ENCODE measurements at regions not wholly inside any gene's neighbourhood (a gene's known extent, or its start where the extent isn't known, plus 50 kb on each side); places are given as distances from the start of the nearest gene placed in this dataset.

DNA sequence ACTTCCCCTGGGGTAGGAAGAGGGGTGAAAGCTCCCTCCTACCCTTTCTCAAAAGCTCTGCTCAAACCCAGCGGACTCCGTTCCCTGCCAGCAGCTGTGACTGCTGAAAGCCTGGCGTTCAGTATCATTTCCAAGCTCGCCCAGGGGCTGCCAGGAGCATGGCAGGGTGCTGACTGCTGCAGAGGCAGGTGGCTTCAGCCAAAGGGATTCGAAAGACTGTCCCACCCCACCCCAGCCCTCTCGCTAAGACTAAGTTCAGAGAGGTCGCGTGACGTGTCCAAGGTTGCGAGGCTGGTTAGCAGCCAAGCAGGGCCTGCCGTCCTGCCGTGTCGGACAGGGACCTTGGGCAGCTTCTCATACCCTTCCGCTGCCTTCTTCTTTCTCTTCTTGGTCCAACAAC, 72.3 kb upstream of the RAB12 start:
- no peak for DNase-seq (ENCODE audit: low read depth)
- no peak overlapping the region for H2AFZ ChIP-seq (ENCODE audit: low read depth, low read length)
- no peak for TF ChIP-seq EZH2 (IDR thresholded peaks at IDR 0.05; ENCODE audit: insufficient read depth, low read length)
- TF ChIP-seq, protein P1, sequence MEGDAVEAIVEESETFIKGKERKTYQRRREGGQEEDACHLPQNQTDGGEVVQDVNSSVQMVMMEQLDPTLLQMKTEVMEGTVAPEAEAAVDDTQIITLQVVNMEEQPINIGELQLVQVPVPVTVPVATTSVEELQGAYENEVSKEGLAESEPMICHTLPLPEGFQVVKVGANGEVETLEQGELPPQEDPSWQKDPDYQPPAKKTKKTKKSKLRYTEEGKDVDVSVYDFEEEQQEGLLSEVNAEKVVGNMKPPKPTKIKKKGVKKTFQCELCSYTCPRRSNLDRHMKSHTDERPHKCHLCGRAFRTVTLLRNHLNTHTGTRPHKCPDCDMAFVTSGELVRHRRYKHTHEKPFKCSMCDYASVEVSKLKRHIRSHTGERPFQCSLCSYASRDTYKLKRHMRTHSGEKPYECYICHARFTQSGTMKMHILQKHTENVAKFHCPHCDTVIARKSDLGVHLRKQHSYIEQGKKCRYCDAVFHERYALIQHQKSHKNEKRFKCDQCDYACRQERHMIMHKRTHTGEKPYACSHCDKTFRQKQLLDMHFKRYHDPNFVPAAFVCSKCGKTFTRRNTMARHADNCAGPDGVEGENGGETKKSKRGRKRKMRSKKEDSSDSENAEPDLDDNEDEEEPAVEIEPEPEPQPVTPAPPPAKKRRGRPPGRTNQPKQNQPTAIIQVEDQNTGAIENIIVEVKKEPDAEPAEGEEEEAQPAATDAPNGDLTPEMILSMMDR (IDR thresholded peaks at IDR 0.05; ENCODE audit: insufficient read depth, low read depth, low read length), result no peak
- H3K4me2 ChIP-seq (ENCODE audit: low read length), result no peak overlapping the region
- Mint-ChIP-seq H3K27me3 (ENCODE audit: low read depth, unreplicated experiment) (peaks cover 5% of the 10 kb centered on the region), H3K36me3 (ENCODE audit: low read depth, unreplicated experiment) (no peaks in the 10 kb centered on the region), H3K4me1 (ENCODE audit: low read depth, unreplicated experiment) (no peaks in the 10 kb centered on the region), H3K4me3 (ENCODE audit: unreplicated experiment) (no peak overlapping the region), H3K9me3 (ENCODE audit: unreplicated experiment) (peaks cover 13% of the 10 kb centered on the region), H3K27ac (ENCODE audit: unreplicated experiment) (no peak overlapping the region)
- no peak for FAIRE-seq
- peaks cover 3% of the 10 kb centered on the region for H3K27me3 ChIP-seq (ENCODE audit: insufficient read depth, low read length)
- H3K9ac ChIP-seq (ENCODE audit: low read length), result no peak overlapping the region
- no peaks in the 10 kb centered on the region for H3K9me3 ChIP-seq (ENCODE audit: insufficient read depth, low read depth, low read length)
- no peak overlapping the region for H3K4me3 ChIP-seq (ENCODE audit: insufficient read depth, low read depth, low read length)
- H3K79me2 ChIP-seq (ENCODE audit: insufficient read depth, low read length), result no peaks in the 10 kb centered on the region
- no peak overlapping the region for H3K27ac ChIP-seq (ENCODE audit: low read depth, low read length)
- no peaks in the 10 kb centered on the region for H3K4me1 ChIP-seq (ENCODE audit: insufficient read depth, low read length)
- no peaks in the 10 kb centered on the region for H3K36me3 ChIP-seq (ENCODE audit: insufficient read depth, low read length)
- no peaks in the 10 kb centered on the region for H4K20me1 ChIP-seq (ENCODE audit: insufficient read depth, low read length)

DNA sequence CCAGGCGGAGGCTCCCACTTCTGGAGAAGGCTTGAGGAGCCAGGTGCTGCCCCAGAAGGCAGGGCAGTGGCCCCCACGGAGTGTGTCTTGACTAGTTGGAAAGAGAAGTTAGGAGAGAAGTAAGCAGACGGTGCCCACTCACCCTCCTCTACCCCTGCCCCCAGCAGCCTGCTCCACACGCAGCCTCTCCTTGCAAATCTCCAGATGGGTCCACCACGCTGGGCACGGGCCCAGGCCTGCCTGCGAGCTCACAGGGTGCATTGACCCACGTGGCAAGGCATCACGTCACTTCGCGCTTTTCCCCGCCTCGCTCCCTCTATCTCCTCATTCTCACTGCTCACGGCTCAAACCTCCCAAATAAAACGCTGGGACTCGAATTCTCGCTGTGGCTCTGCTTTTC, 71.8 kb upstream of the RAB12 start:
- Mint-ChIP-seq H3K4me3 (ENCODE audit: unreplicated experiment) (no peak overlapping the region), H3K4me1 (ENCODE audit: low read depth, unreplicated experiment) (no peaks in the 10 kb centered on the region), H3K27ac (ENCODE audit: unreplicated experiment) (no peak overlapping the region), H3K9me3 (ENCODE audit: unreplicated experiment) (peaks cover 8% of the 10 kb centered on the region), H3K36me3 (ENCODE audit: low read depth, unreplicated experiment) (no peaks in the 10 kb centered on the region), H3K27me3 (ENCODE audit: low read depth, unreplicated experiment) (peaks cover 6% of the 10 kb centered on the region)
- no peak for FAIRE-seq
- Histone ChIP-seq H3K79me2 (ENCODE audit: insufficient read depth, low read length) (no peaks in the 10 kb centered on the region), H3K27ac (ENCODE audit: low read depth, low read length) (no peak overlapping the region), H4K20me1 (ENCODE audit: insufficient read depth, low read length) (no peaks in the 10 kb centered on the region), H3K4me1 (ENCODE audit: insufficient read depth, low read length) (no peaks in the 10 kb centered on the region), H3K36me3 (ENCODE audit: insufficient read depth, low read length) (no peaks in the 10 kb centered on the region), H3K4me2 (ENCODE audit: low read length) (no peak overlapping the region), H3K9ac (ENCODE audit: low read length) (no peak overlapping the region), H3K4me3 (ENCODE audit: insufficient read depth, low read depth, low read length) (no peak overlapping the region), H3K27me3 (ENCODE audit: insufficient read depth, low read length) (peaks cover 3% of the 10 kb centered on the region), H2AFZ (ENCODE audit: low read depth, low read length) (no peak overlapping the region), H3K9me3 (ENCODE audit: insufficient read depth, low read depth, low read length) (no peaks in the 10 kb centered on the region)
- DNase-seq (ENCODE audit: low read depth), result no peak
- TF ChIP-seq EZH2 (IDR thresholded peaks at IDR 0.05; ENCODE audit: insufficient read depth, low read length), result no peak

DNA sequence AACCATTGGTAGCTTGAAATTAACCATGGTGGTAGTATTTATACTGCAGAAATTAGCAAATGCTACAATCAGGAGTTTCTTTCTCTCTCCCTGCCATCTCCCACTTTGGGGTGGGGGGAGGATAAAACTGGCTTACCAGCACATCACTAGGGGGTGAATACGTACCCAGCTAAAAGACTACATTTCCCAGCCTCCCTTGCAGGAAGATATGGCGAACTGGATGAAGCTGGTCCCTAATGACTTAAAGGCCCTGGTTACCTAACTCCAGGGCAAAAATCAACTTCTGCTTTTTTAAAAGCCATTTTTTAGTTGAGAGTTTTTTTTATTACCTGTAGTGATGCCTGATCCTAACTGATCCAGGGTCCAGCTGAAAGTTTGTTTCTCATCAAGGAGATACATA, 70.3 kb upstream of the RAB12 start:
- no peaks in the 10 kb centered on the region for H3K4me1 ChIP-seq (ENCODE audit: insufficient read depth, low read length)
- Mint-ChIP-seq H3K4me1 (ENCODE audit: low read depth, unreplicated experiment) (no peaks in the 10 kb centered on the region), H3K27ac (ENCODE audit: unreplicated experiment) (no peak overlapping the region), H3K36me3 (ENCODE audit: low read depth, unreplicated experiment) (no peaks in the 10 kb centered on the region), H3K9me3 (ENCODE audit: unreplicated experiment) (peaks cover 3% of the 10 kb centered on the region), H3K4me3 (ENCODE audit: unreplicated experiment) (no peak overlapping the region), H3K27me3 (ENCODE audit: low read depth, unreplicated experiment) (peaks cover 11% of the 10 kb centered on the region)
- H3K9me3 ChIP-seq (ENCODE audit: insufficient read depth, low read depth, low read length), result no peaks in the 10 kb centered on the region
- FAIRE-seq, result no peak
- H3K36me3 ChIP-seq (ENCODE audit: insufficient read depth, low read length), result no peaks in the 10 kb centered on the region
- DNase-seq (ENCODE audit: low read depth), result no peak
- H3K9ac ChIP-seq (ENCODE audit: low read length), result no peak overlapping the region
- no peak overlapping the region for H2AFZ ChIP-seq (ENCODE audit: low read depth, low read length)
- no peaks in the 10 kb centered on the region for H3K79me2 ChIP-seq (ENCODE audit: insufficient read depth, low read length)
- H3K4me2 ChIP-seq (ENCODE audit: low read length), result no peak overlapping the region
- no peak overlapping the region for H3K27ac ChIP-seq (ENCODE audit: low read depth, low read length)
- H4K20me1 ChIP-seq (ENCODE audit: insufficient read depth, low read length), result no peaks in the 10 kb centered on the region
- H3K4me3 ChIP-seq (ENCODE audit: insufficient read depth, low read depth, low read length), result no peak overlapping the region
- TF ChIP-seq, protein P1 (IDR thresholded peaks at IDR 0.05; ENCODE audit: insufficient read depth, low read depth, low read length), result no peak
- no peak for TF ChIP-seq EZH2 (IDR thresholded peaks at IDR 0.05; ENCODE audit: insufficient read depth, low read length)
- H3K27me3 ChIP-seq (ENCODE audit: insufficient read depth, low read length), result peaks cover 6% of the 10 kb centered on the region
